ENCODE measurements at regions not wholly inside any gene's neighbourhood (a gene's known extent, or its start where the extent isn't known, plus 50 kb on each side); places are given as distances from the start of the nearest gene placed in this dataset.

DNA sequence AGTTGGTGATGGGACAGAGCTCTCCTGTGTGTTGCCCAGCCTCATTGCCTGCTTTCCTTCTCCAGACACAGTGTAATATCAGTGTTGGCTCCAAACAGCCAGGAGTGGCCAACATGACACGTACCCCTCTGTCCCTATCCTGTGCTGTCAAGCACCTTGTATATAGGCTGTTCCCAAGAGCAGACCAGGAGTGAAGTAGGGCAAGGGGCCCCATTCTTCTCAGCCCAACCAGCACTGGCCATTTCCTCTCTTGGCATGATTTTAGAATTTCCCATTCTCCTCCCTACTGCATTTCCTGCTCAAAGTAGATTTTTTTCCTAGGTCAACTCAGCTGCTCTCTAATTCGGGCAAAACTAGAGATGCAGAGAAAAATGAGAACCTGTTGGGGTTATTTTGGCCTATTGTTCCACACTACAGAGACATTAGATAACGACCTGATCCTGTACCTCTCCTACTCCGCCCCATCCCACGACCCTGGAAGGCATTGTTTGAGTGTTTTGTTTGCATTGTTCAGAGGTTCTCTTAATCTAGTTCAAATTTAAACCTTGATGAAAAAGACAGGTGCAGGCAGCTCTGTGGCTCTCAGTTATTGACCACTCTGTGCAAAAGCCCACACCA, 95.6 kb downstream of the RASSF10 start:
- DNase-seq (ENCODE audit: low read depth in 3 of 3), result no peak

GRCh38 chr11:13105237-13105844, 96.2 kb downstream of the RASSF10 start:
- DNase-seq (ENCODE audit: low read depth in 3 of 3), result no peak

GRCh38 chr11:13107544-13108044, 98.5 kb downstream of the RASSF10 start:
- no peak for DNase-seq (ENCODE audit: low read depth in 3 of 3)

DNA sequence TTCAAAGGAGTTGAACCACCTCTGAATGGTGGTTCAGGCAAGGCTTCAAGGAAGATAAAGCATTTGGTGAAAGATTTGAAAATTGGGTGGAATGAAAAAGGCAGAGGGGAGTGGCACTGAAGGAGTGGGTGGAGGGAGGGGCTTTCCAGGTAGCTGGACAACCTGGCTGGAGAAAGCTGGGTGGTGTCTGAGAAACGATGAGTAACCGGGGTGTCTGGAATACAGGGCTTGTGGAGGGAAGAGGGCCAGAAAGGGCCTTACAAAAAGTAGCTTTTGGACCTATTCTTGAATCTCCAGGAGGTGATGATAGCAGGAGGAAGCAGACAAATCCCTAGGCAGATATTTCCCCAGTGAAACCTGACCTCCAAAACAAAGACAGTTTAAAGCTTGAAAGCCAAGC, 99.3 kb downstream of the RASSF10 start:
- DNase-seq (ENCODE audit: low read depth in 3 of 3), result no peak

GRCh38 chr11:13109616-13110015, 100.5 kb downstream of the RASSF10 start:
- DNase-seq (ENCODE audit: low read depth in 3 of 3), result no peak

DNA sequence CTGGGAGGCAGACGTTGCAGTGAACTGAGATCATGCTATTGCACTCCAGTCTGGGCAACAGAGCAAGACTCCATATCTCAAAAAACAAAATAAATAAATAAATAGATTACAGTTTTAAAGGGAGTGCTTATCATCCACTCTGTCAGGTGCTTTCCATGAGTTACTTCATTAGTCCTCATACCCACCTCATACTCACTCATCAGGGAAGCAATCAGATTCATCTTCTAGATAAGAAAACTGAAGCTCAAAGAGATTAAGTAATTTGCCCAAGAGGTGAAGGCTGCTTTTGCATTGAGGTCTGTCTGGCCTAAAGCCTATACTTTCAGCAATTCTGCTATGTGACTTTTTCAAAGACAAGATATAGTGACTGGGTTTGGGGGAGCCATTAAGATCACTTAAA, 101.0 kb downstream of the RASSF10 start:
- no peak for DNase-seq (ENCODE audit: low read depth in 3 of 3)

DNA sequence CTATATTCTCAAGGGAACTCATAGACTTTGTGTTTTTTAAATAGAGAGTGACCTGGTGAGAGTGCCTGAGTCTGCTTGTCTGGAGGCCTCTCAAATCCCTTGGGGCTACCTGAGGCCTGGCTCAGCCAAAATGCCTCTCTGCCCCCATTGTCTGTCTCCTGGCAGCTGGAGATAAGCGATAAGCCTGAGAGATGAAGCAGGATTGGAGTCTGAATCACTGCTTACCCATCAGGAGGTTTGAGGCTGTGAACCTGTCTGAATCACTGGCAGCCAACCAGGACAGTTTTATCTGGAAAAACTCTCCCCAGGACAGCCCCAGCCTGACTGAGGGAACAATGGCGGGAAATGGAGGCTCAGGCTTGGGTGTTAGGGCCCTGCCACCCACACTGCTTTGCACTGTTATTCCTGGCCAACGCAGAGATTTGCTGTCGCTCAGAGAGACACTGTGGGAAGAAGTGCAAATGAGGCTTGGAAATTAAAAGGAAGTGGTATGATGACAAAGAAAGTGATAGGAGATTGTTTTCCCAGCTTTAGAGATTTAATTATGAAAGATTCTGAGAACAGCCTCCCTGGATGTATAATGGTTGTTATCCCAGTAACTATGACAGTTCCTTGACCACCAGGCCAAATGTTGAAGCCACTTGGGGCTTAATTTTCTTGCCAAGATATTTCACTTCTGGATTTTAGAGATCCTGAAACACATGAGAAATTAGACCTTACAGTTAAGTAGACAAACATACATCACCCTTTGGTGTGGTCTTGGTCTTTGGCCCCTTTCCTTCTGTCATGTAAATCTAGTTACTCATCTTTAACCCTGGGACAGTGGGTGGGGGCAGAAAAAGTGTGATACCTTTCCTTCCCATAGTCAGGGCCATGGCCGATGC, 102.1 kb downstream of the RASSF10 start:
- DNase-seq (ENCODE audit: low read depth in 3 of 3), result no peak

GRCh38 chr11:13111813-13112130, 102.7 kb downstream of the RASSF10 start:
- DNase-seq (ENCODE audit: low read depth in 3 of 3), result no peak

GRCh38 chr11:13114566-13115379, 105.7 kb downstream of the RASSF10 start:
- no peak for DNase-seq (ENCODE audit: low read depth in 3 of 3)

DNA sequence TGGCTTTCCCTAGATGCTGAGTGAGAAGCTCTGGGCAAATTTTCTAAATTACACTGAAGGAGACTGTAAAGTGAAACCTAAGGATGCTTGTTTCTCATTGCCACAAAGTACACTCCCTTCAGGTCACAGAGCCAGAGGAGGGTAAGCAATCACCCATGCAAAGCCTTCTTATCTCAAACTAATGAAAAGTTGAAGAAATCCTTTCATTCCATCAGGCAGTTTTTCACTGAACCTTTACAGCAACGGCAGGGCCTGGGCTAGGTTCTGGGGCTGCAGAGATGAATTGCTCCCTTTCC, 106.2 kb downstream of the RASSF10 start:
- DNase-seq (ENCODE audit: low read depth in 3 of 3), result no peak

DNA sequence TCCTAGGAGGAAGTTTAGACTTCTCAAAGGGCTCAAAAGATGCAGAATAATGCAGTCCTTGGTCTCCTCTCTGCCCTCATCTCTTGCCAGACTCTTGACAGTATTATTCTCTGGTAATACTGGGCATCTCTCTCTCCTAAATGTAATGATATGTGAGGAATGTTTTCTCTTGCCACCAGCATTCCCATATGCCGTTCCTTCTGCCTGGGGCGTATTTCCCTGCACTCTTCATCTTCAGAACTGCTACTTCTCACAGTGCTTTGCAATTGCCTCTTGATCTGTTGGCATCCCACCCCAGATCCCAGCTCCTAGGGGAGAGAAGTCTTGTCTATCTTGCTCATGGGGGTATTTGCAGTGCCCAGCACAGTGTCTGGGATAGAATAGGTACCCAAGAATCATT, 107.4 kb downstream of the RASSF10 start:
- no peak for DNase-seq (ENCODE audit: low read depth in 3 of 3)

- no peak for DNase-seq (ENCODE audit: low read depth in 3 of 3)
Measured at GRCh38 chr11:13117344-13117743, 108.2 kb downstream of the RASSF10 start.

DNA sequence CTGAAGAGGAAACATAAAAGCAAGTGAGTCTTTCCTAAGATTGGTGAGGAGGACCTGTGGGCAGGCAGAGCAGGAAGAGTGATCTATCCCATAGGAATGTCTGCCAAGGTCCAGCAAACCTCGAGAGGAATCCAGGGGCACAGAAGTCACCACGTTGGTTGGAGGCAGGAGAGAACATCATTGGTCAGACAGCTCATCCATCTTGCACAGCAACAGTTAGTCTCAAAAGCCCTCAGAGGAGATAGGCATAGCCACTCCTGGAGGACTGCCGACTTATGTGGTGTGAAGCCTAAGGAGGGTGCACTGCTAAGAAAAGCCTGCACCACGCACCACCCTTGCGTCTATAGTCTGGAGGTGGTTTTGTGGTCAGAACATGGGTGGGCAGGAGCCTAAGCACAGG, 109.1 kb downstream of the RASSF10 start:
- DNase-seq (ENCODE audit: low read depth in 3 of 3), result no peak

DNA sequence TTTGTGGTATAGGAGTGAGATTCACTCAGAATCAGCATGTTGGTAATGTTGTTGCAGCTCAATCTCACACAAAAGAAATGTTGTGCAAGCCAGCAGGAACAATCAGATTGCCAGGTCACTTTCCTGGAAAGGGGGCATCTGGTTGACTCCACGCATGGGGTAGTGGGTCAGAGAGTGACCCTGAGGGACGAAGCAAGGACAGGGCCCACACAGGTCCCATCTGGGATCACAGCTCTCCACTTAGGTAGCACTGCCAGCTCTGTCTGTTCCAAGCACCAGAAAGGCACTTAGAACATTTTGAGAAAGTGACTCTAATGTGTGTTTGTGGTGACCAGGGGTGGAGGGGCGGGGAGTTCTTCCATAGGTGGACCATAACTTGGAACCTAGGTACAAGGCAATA, 109.5 kb downstream of the RASSF10 start:
- DNase-seq (ENCODE audit: low read depth in 3 of 3), result no peak

DNA sequence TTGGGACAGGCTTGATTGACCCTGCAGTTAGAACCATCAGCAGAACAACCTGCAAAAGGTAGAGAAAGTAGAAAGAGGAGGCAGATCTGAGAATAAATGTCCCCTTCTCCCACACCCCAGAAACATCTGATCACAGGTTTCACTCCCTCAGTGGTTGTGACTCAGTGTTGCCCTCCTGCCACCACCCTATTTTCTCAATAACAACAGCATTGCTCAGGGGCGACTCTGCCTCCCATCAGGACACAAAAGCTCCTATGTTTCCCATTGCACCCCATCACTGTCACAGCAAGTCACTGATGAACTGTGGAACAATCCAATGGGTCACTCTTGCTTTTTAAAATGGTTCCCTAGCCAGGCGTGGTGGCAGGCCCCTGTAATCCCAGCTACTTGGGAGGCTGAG, 110.2 kb downstream of the RASSF10 start:
- DNase-seq (ENCODE audit: low read depth in 3 of 3), result no peak

DNA sequence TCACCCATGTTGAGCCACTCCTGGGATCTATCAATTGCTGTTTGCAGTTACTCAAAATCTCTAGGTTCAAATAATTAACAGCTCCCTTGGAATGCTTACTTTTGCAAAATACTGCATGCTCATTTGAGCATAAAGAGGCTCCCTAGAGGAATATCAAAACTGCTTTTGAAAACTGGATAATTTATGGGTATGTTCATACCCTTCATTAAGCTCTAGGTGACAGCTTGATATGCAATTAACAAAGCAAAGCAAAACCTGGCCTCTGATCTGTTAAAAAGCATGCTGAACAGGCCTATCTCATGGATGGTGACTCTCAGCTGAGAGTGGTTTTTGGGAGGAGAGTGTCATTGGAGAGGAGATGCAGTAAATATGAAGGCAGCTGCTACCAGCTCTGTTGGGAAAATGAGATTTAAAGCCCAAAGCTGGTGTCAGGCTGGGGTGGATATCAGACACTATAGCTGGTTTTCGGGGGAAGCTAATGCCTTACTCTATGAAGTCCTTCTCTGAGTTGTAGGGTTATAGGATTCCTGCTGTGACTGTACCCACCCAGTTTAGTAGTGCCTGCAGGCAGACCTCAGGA, 110.9 kb downstream of the RASSF10 start:
- DNase-seq (ENCODE audit: low read depth in 3 of 3), result no peak

GRCh38 chr11:13120691-13121090, 111.6 kb downstream of the RASSF10 start:
- no peak for DNase-seq (ENCODE audit: low read depth in 3 of 3)

DNA sequence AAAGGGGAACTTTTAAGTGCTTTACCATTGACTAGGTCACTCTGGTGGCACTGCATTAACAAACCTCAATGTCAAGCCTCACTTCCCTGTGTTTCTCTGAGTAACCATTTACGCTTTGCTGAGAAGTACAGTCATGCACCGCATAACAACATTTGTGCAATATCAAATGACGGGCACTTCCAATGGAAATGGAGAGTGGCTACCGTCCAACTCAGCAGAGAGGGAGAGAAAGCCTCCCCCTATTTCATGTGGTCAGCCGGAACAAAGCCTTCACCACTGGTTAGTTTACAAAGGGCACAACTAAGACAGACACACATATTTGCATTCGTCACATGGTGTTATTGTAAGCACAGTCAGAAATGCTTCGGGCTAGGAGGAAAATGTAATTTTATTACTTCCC, 117.3 kb downstream of the RASSF10 start:
- DNase-seq (ENCODE audit: low read depth in 3 of 3), result no peak

DNA sequence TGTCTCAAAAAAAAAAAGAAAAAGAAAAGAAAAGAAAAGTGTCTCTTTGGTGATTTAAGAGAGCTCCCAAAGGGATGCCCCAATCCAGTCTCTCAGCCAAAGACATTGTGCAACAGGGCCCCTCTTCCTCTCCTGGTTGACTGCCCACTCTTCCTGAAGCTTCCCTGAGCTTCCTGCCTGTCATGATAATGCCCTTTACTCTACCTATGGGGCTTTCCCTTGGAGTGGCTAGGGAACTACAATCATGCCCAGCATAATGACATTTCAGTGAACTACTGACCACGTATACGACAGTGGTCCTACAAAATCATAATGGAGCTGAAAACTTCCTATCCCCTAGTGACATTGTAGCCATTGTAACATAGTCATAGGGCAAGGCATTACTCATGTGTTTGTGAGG, 118.0 kb downstream of the RASSF10 start:
- DNase-seq (ENCODE audit: low read depth in 3 of 3), result no peak

GRCh38 chr11:13128354-13128753, 119.2 kb downstream of the RASSF10 start:
- no peak for DNase-seq (ENCODE audit: low read depth in 3 of 3)

GRCh38 chr11:13134066-13134465, 125.0 kb downstream of the RASSF10 start:
- DNase-seq (ENCODE audit: low read depth in 3 of 3), result no peak

- no peak for DNase-seq (ENCODE audit: low read depth in 3 of 3)
Measured at GRCh38 chr11:13134886-13135285, 125.8 kb downstream of the RASSF10 start.

Data from stimulated activated CD4-positive, alpha-beta T cell treated with anti-CD3 and anti-CD28 coated beads, TNF-alpha, amount 100 ng/mL, for 48 hours (primary cell).